Adrenal gland (tissue), 9 donors: ENCODE measurements at regions not wholly inside any gene's neighbourhood (a gene's known extent, or its start where the extent isn't known, plus 50 kb on each side); places are given as distances from the start of the nearest gene placed in this dataset.
A peak's percentile ranks its signal among the peaks of the same experiment; 100 is the strongest.

Experiments
- DNase-seq, 7 donors: peaks; one replicate each; pipeline ENCODE4 v3.0.0-alpha.2; 2019 to 2020
- H3K27ac ChIP-seq, 5 donors: fragments of 200-600 bp; sonication (generic) in 4 of 5; 1 replicate in 3 of 5; 2 replicates in 2 of 5; pipeline versions ENCODE4 v1.5.1 to v1.8.0; 2016 to 2020; ENCODE audit warnings: mild to moderate bottlenecking in 1 of 5
- H3K27me3 ChIP-seq: fragments of 200-600 bp; 2 replicates; pipeline ENCODE4 v1.8.0; 2021
- H3K36me3 ChIP-seq, 2 donors: fragments of 200-600 bp; replicated peaks in 1 of 2; 1 replicate in 1 of 2; 2 replicates in 1 of 2; pipeline versions ENCODE4 v1.5.1 to v1.8.0; 2018 to 2022
- H3K4me1 ChIP-seq, 2 donors: fragments of 200-600 bp; replicated peaks in 1 of 2; 1 replicate in 1 of 2; 2 replicates in 1 of 2; pipeline versions ENCODE4 v1.5.1 to v1.8.0; 2018 to 2021
- H3K4me3 ChIP-seq, 4 donors: fragments of 200-600 bp; sonication (generic) in 3 of 4; one replicate each; pipeline ENCODE4 v1.5.1; 2016 to 2018
- H3K9me3 ChIP-seq, 3 donors: fragments of 200-600 bp; sonication (generic) in 1 of 3; replicated peaks in 1 of 3; 1 replicate in 2 of 3; 2 replicates in 1 of 3; pipeline versions ENCODE4 v1.5.1 to v1.8.0; 2016 to 2021
- CTCF ChIP-seq, 6 experiments: fragments of 450-650 bp in 4 of 6; fragments of 200-600 bp in 2 of 6; sonication (generic) in 1 of 6; IDR thresholded peaks; 1 replicate in 5 of 6; 2 replicates in 1 of 6; pipeline versions ENCODE4 v1.5.1 to v1.8.0; 2016 to 2021; ENCODE audit warnings: antibody characterized with exemption in 6 of 6, mild to moderate bottlenecking in 2 of 6, moderate library complexity in 1 of 6
- POLR2A ChIP-seq, 2 donors: fragments of 450-650 bp; IDR thresholded peaks; one replicate each; pipeline ENCODE4 v1.6.1; 2017; ENCODE audit warnings: antibody characterized with exemption in 2 of 2, mild to moderate bottlenecking in 2 of 2, moderate library complexity in 1 of 2
- WGBS, 4 donors: extraction: QIAGEN DNeasy Blood & Tissue Kit in 2 of 4; methylation state at CpG; one replicate each; pipeline versions ENCODE4 v1.1.5 to v1.1.7; 2013 to 2017; 5-methylcytosine and 5-hydroxymethylcytosine counted together
- intact Hi-C, 2 donors: fragments of 100-400 bp; cut with DNase I; formaldehyde crosslinking; loops; one replicate each; pipeline versions ENCODE4 v1.14.1 to v1.15.0; 2022 to 2023
- donor health status: healthy with polysubstance abuse.
- donor health status: Bipolar disorder and iron deficiency.
- donor health status: DM: yes; HTN: yes; CAD: no.
- donor health status: DM: no; HTN: no; CAD: no.
- donor health status: DM: no; HTN: no; CAD: no.

DNA sequence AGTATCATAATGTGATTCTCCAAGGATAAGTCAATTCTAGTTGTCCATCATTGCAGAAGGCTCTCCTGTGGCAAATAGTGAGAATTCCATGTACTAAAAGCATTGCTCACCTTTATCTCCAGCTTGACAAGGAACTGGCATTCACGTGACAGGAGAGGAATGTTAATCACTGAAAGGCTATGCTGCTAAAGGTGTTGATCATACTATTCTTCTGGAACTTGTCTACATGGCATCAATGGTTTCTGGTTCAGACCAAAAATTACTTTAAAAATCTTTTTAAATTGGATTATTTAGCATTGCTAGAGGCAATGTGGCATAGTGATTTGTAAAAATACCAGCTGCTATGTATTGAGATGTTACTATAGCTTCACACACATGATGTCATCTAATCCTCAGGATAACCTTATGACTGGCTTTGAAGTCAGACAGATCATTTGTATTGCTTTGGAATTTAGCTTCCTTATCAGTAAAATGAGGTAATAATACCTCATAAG lies 414.4 kb downstream of the MTX2 start:
- TF ChIP-seq POLR2A (IDR thresholded peaks at IDR 0.05) (no peak), CTCF (IDR thresholded peaks at IDR 0.05) (no peak)
- WGBS, 4 donors = 75 to 81% (median 77%) methylated on average over 1 of the region's 1 CpG
- Histone ChIP-seq H3K4me1 (peaks cover 15 to 31% of the 10 kb centered on the region in 2 donors), H3K27me3 (no peaks in the 10 kb centered on the region), H3K4me3 (no peak overlapping the region), H3K9me3 (no peaks in the 10 kb centered on the region), H3K27ac (no peak overlapping the region), H3K36me3 (no peaks in the 10 kb centered on the region)
- intact Hi-C loops = no loop called here
- no peak for DNase-seq

- 33 to 49% (median 37%) methylated on average over 3 of the region's 3 CpGs for WGBS, 4 donors
- no peaks in the 10 kb centered on the region for H3K27me3 ChIP-seq
- H3K4me1 ChIP-seq = peaks cover 15 to 31% of the 10 kb centered on the region in 2 donors
- no peaks in the 10 kb centered on the region for H3K9me3 ChIP-seq
- DNase-seq = peak in 6 of 7 donors; percentile 34 to 72 (median 57)
- no peak overlapping the region for H3K4me3 ChIP-seq
- intact Hi-C loops = no loop called here
- peak overlapping the region in 1 of 5 donors; percentile 26 for H3K27ac ChIP-seq
- H3K36me3 ChIP-seq = no peaks in the 10 kb centered on the region
- no peak for TF ChIP-seq POLR2A (IDR thresholded peaks at IDR 0.05)
- TF ChIP-seq CTCF (IDR thresholded peaks at IDR 0.05) = no peak
These were observed 416.7 kb downstream of the MTX2 start for GRCh38 chr2:176685908-176686307.

DNA sequence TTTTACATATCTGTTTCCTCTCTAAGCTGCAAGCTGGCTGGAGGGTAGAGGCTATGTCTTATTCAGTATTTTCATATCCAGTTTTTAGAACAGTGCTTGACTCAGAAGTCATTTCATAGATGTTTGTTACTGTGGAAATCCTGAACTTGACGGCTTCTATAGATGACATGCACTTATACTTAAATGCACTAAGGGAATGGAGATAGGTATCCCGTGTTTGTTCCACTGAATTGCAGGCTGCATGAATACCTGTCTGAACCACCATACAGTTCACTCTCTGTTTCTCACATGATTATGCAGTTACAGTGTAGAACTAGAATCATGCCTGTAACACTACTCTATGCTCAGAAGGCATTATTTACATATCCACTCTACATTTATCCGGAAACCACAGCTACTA lies 417.1 kb downstream of the MTX2 start:
- H3K27ac ChIP-seq = peak overlapping the region in 1 of 5 donors; percentile 26
- TF ChIP-seq CTCF (IDR thresholded peaks at IDR 0.05) (no peak), POLR2A (IDR thresholded peaks at IDR 0.05) (no peak)
- H3K4me3 ChIP-seq = no peak overlapping the region
- 85 to 93% (median 89%) methylated on average over 3 of the region's 3 CpGs for WGBS, 4 donors
- DNase-seq = no peak
- no peaks in the 10 kb centered on the region for H3K9me3 ChIP-seq
- no peaks in the 10 kb centered on the region for H3K36me3 ChIP-seq
- no peaks in the 10 kb centered on the region for H3K27me3 ChIP-seq
- H3K4me1 ChIP-seq = peaks cover 15 to 27% of the 10 kb centered on the region in 2 donors
- intact Hi-C loops = no loop called here

DNA sequence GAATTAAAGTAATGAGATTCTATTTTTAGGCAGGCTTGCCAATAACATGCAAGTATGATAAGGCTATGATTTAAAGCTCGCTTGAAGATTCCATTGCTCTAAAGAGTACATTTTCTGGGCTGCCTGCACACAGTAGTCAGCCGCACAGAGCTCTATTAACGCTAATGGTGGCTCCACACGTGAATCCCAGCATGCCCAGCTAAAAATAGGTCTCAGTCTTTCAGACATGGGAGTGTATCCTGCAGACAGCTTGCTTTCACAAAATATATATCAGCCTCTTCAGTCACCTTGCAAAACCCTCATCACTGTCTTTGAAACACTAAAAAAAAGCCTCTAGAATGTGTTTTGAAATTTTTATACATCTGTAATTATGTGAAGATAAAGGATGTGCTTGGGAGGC lies 418.1 kb downstream of the MTX2 start:
- no peak for DNase-seq
- intact Hi-C loops = no loop called here
- H3K9me3 ChIP-seq = no peaks in the 10 kb centered on the region
- no peaks in the 10 kb centered on the region for H3K27me3 ChIP-seq
- TF ChIP-seq POLR2A (IDR thresholded peaks at IDR 0.05) = no peak
- no peak for TF ChIP-seq CTCF (IDR thresholded peaks at IDR 0.05)
- no peak overlapping the region for H3K27ac ChIP-seq
- WGBS, 4 donors = 69 to 82% (median 78%) methylated on average over 4 of the region's 4 CpGs
- no peaks in the 10 kb centered on the region for H3K36me3 ChIP-seq
- no peak overlapping the region for H3K4me3 ChIP-seq
- H3K4me1 ChIP-seq = peaks cover 15 to 17% of the 10 kb centered on the region in 2 donors
